ENCODE measurements at regions not wholly inside any gene's neighbourhood (a gene's known extent, or its start where the extent isn't known, plus 50 kb on each side); places are given as distances from the start of the nearest gene placed in this dataset.

DNA sequence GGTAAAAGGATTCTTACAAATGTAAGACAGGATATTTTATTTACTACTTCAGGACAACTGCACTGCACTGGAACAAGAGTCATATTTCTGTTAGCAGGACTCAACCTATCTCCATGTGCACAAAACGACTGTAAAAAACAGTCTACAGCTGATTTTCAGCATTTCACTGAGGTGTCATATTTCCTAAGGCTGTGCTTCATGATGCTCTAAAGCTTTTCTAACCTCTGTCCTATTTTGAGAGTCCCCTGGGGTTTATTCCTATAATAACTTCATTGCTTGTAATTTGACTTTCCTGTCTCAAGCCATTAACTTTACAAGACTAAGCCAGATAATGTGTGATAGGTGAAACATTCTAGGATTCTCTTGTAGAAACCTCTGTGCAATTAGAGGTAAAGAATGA, 472.3 kb downstream of the HINT1 start (continued):
- TF ChIP-seq, protein P1, sequence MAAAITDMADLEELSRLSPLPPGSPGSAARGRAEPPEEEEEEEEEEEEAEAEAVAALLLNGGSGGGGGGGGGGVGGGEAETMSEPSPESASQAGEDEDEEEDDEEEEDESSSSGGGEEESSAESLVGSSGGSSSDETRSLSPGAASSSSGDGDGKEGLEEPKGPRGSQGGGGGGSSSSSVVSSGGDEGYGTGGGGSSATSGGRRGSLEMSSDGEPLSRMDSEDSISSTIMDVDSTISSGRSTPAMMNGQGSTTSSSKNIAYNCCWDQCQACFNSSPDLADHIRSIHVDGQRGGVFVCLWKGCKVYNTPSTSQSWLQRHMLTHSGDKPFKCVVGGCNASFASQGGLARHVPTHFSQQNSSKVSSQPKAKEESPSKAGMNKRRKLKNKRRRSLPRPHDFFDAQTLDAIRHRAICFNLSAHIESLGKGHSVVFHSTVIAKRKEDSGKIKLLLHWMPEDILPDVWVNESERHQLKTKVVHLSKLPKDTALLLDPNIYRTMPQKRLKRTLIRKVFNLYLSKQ (tag by site-specific recombination; IDR thresholded peaks at IDR 0.05; ENCODE audit: borderline replicate concordance) = no peak
- TF ChIP-seq ZNF37A (tag by site-specific recombination; IDR thresholded peaks at IDR 0.05) (no peak), ZNF416 (tag by site-specific recombination; IDR thresholded peaks at IDR 0.05) (no peak), ZNF623 (tag by site-specific recombination; IDR thresholded peaks at IDR 0.05) (no peak), FEZF1 (tag by site-specific recombination; IDR thresholded peaks at IDR 0.05) (peak; percentile 34; the same call in 1 of the 2 replicates), GLIS1 (tag by site-specific recombination; IDR thresholded peaks at IDR 0.05) (peak; percentile 80), ZEB2 (tag by site-specific recombination; IDR thresholded peaks at IDR 0.05) (no peak), YY2 (tag by site-specific recombination; IDR thresholded peaks at IDR 0.05) (no peak), ZNF549 (tag by site-specific recombination; IDR thresholded peaks at IDR 0.05) (no peak), TCF7L2 (IDR thresholded peaks at IDR 0.05; ENCODE audit: borderline replicate concordance, low read depth, low read length) (no peak), SCRT1 (tag by site-specific recombination; IDR thresholded peaks at IDR 0.05; ENCODE audit: borderline replicate concordance) (no peak), ZNF24 (tag by site-specific recombination; IDR thresholded peaks at IDR 0.05) (no peak), ZNF624 (tag by site-specific recombination; IDR thresholded peaks at IDR 0.05) (no peak)
- TF ChIP-seq, protein P2, sequence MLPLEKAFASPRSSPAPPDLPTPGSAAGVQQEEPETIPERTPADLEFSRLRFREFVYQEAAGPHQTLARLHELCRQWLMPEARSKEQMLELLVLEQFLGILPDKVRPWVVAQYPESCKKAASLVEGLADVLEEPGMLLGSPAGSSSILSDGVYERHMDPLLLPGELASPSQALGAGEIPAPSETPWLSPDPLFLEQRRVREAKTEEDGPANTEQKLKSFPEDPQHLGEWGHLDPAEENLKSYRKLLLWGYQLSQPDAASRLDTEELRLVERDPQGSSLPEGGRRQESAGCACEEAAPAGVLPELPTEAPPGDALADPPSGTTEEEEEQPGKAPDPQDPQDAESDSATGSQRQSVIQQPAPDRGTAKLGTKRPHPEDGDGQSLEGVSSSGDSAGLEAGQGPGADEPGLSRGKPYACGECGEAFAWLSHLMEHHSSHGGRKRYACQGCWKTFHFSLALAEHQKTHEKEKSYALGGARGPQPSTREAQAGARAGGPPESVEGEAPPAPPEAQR (tag by site-specific recombination; IDR thresholded peaks at IDR 0.05) = no peak
- TF ChIP-seq, protein P3, sequence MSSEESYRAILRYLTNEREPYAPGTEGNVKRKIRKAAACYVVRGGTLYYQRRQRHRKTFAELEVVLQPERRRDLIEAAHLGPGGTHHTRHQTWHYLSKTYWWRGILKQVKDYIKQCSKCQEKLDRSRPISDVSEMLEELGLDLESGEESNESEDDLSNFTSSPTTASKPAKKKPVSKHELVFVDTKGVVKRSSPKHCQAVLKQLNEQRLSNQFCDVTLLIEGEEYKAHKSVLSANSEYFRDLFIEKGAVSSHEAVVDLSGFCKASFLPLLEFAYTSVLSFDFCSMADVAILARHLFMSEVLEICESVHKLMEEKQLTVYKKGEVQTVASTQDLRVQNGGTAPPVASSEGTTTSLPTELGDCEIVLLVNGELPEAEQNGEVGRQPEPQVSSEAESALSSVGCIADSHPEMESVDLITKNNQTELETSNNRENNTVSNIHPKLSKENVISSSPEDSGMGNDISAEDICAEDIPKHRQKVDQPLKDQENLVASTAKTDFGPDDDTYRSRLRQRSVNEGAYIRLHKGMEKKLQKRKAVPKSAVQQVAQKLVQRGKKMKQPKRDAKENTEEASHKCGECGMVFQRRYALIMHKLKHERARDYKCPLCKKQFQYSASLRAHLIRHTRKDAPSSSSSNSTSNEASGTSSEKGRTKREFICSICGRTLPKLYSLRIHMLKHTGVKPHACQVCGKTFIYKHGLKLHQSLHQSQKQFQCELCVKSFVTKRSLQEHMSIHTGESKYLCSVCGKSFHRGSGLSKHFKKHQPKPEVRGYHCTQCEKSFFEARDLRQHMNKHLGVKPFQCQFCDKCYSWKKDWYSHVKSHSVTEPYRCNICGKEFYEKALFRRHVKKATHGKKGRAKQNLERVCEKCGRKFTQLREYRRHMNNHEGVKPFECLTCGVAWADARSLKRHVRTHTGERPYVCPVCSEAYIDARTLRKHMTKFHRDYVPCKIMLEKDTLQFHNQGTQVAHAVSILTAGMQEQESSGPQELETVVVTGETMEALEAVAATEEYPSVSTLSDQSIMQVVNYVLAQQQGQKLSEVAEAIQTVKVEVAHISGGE (tag by site-specific recombination; conservative IDR thresholded peaks at IDR 0.05; ENCODE audit: low read depth) = no peak
- TF ChIP-seq, protein P4, sequence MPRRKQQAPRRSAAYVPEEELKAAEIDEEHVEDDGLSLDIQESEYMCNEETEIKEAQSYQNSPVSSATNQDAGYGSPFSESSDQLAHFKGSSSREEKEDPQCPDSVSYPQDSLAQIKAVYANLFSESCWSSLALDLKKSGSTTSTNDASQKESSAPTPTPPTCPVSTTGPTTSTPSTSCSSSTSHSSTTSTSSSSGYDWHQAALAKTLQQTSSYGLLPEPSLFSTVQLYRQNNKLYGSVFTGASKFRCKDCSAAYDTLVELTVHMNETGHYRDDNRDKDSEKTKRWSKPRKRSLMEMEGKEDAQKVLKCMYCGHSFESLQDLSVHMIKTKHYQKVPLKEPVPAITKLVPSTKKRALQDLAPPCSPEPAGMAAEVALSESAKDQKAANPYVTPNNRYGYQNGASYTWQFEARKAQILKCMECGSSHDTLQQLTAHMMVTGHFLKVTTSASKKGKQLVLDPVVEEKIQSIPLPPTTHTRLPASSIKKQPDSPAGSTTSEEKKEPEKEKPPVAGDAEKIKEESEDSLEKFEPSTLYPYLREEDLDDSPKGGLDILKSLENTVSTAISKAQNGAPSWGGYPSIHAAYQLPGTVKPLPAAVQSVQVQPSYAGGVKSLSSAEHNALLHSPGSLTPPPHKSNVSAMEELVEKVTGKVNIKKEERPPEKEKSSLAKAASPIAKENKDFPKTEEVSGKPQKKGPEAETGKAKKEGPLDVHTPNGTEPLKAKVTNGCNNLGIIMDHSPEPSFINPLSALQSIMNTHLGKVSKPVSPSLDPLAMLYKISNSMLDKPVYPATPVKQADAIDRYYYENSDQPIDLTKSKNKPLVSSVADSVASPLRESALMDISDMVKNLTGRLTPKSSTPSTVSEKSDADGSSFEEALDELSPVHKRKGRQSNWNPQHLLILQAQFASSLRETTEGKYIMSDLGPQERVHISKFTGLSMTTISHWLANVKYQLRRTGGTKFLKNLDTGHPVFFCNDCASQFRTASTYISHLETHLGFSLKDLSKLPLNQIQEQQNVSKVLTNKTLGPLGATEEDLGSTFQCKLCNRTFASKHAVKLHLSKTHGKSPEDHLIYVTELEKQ (tag by site-specific recombination; IDR thresholded peaks at IDR 0.05; ENCODE audit: borderline replicate concordance) = no peak
- TF ChIP-seq, protein P5, sequence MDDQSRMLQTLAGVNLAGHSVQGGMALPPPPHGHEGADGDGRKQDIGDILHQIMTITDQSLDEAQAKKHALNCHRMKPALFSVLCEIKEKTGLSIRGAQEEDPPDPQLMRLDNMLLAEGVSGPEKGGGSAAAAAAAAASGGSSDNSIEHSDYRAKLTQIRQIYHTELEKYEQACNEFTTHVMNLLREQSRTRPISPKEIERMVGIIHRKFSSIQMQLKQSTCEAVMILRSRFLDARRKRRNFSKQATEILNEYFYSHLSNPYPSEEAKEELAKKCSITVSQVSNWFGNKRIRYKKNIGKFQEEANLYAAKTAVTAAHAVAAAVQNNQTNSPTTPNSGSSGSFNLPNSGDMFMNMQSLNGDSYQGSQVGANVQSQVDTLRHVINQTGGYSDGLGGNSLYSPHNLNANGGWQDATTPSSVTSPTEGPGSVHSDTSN (CRISPR knock-in tag; IDR thresholded peaks at IDR 0.05) = no peak
